ENCODE measurements at regions not wholly inside any gene's neighbourhood (a gene's known extent, or its start where the extent isn't known, plus 50 kb on each side); places are given as distances from the start of the nearest gene placed in this dataset.

GRCh38 chr7:51636503-51636902, 319.9 kb upstream of the COBL start:
- TF ChIP-seq SP1 (IDR thresholded peaks at IDR 0.05; ENCODE audit: low read depth, low read length): no peak
- TF ChIP-seq CTCF (IDR thresholded peaks at IDR 0.05; ENCODE audit: control extremely low read depth in 1 of 3, insufficient read depth in 1 of 3, low read depth in 1 of 3, low read length in 3 of 3): no peak
- no peak for TF ChIP-seq TBP (IDR thresholded peaks at IDR 0.05; ENCODE audit: low read depth, low read length)
- no peak for TF ChIP-seq JUND (IDR thresholded peaks at IDR 0.05; ENCODE audit: low read length)
- TF ChIP-seq EP300 (IDR thresholded peaks at IDR 0.05; ENCODE audit: borderline replicate concordance in 1 of 2, low read depth in 2 of 2, low read length in 2 of 2): no peak
- TF ChIP-seq YY1 (IDR thresholded peaks at IDR 0.05; ENCODE audit: low read depth, low read length): no peak
- TF ChIP-seq POLR2A (IDR thresholded peaks at IDR 0.05; ENCODE audit: control extremely low read depth in 1 of 2, low read depth in 2 of 2, low read length in 2 of 2): no peak
- no peak for TF ChIP-seq CHD7 (IDR thresholded peaks at IDR 0.05; ENCODE audit: insufficient replicate concordance, low read length)
- no peak for TF ChIP-seq TAF1 (IDR thresholded peaks at IDR 0.05; ENCODE audit: low read depth, low read length)
- no peak for TF ChIP-seq ZNF274 (IDR thresholded peaks at IDR 0.05; ENCODE audit: borderline replicate concordance, extremely low read depth, low read length)
- TF ChIP-seq GTF2F1 (IDR thresholded peaks at IDR 0.05; ENCODE audit: borderline replicate concordance, low read depth, low read length): no peak
- no peak for TF ChIP-seq PHF8 (conservative IDR thresholded peaks at IDR 0.05; ENCODE audit: low read depth, low read length)
- no peak for TF ChIP-seq RAD21 (IDR thresholded peaks at IDR 0.05 in 1 of 2, conservative IDR thresholded peaks at IDR 0.05 in 1 of 2; ENCODE audit: low read depth in 2 of 2, low read length in 2 of 2)

Measured in H1 (cell line).